ENCODE measurements at regions not wholly inside any gene's neighbourhood (a gene's known extent, or its start where the extent isn't known, plus 50 kb on each side); places are given as distances from the start of the nearest gene placed in this dataset.
"Not testable (repeated sequence)": the region's sequence is repeated elsewhere in the genome, so short reads cannot be mapped to it uniquely, and the experiment has no call there.

- DNase-seq (no peak), FAIRE-seq (no peak)
- TF ChIP-seq CTCF (IDR thresholded peaks at IDR 0.05; ENCODE audit: borderline replicate concordance, extremely low read depth, insufficient read depth): no peak
- no peak overlapping the region for H3K4me3 ChIP-seq (ENCODE audit: low read length in 3 of 3)
- no peaks in the 10 kb centered on the region for H3K4me1 ChIP-seq (ENCODE audit: control insufficient read depth in 2 of 3, insufficient read depth in 2 of 3, low read depth in 1 of 3, low read length in 3 of 3)
- H3K9ac ChIP-seq (ENCODE audit: low read length in 3 of 3): no peak overlapping the region
- intact Hi-C loops (cut with DNase I): no loop called here
- no peaks in the 10 kb centered on the region for H3K9me3 ChIP-seq (ENCODE audit: control insufficient read depth in 2 of 3, insufficient read depth in 1 of 3, low read length in 3 of 3)
- H3K27ac ChIP-seq (ENCODE audit: low read depth in 2 of 2, low read length in 2 of 2): no peak overlapping the region
- H3K36me3 ChIP-seq (ENCODE audit: control insufficient read depth in 2 of 3, insufficient read depth in 3 of 3, low read length in 3 of 3): no peaks in the 10 kb centered on the region
- H3K27me3 ChIP-seq (ENCODE audit: control insufficient read depth, insufficient read depth, low read length): no peaks in the 10 kb centered on the region
Observed at GRCh38 chr4:33785843-33786242, 2458.5 kb downstream of the ARAP2 start.

GRCh38 chr4:33802578-33802977, 2441.7 kb downstream of the ARAP2 start:
- H3K27me3 ChIP-seq (ENCODE audit: control insufficient read depth, insufficient read depth, low read length): no peaks in the 10 kb centered on the region
- H3K4me1 ChIP-seq (ENCODE audit: control insufficient read depth in 2 of 3, insufficient read depth in 2 of 3, low read depth in 1 of 3, low read length in 3 of 3): no peaks in the 10 kb centered on the region
- no peak for TF ChIP-seq CTCF (IDR thresholded peaks at IDR 0.05; ENCODE audit: borderline replicate concordance, extremely low read depth, insufficient read depth)
- no peaks in the 10 kb centered on the region for H3K9me3 ChIP-seq (ENCODE audit: control insufficient read depth in 2 of 3, insufficient read depth in 1 of 3, low read length in 3 of 3)
- no peak overlapping the region for H3K9ac ChIP-seq (ENCODE audit: low read length in 3 of 3)
- no peak overlapping the region for H3K4me3 ChIP-seq (ENCODE audit: low read length in 3 of 3)
- intact Hi-C loops (cut with DNase I): no loop called here
- DNase-seq (no peak), FAIRE-seq (no peak)
- H3K36me3 ChIP-seq (ENCODE audit: control insufficient read depth in 2 of 3, insufficient read depth in 3 of 3, low read length in 3 of 3): no peaks in the 10 kb centered on the region
- H3K27ac ChIP-seq (ENCODE audit: low read depth in 2 of 2, low read length in 2 of 2): no peak overlapping the region

- no peak overlapping the region for H3K27ac ChIP-seq (ENCODE audit: low read depth in 2 of 2, low read length in 2 of 2)
- intact Hi-C loops (cut with DNase I): no loop called here
- no peaks in the 10 kb centered on the region for H3K36me3 ChIP-seq (ENCODE audit: control insufficient read depth in 2 of 3, insufficient read depth in 3 of 3, low read length in 3 of 3)
- H3K9me3 ChIP-seq (ENCODE audit: control insufficient read depth in 2 of 3, insufficient read depth in 1 of 3, low read length in 3 of 3): no peaks in the 10 kb centered on the region
- H3K27me3 ChIP-seq (ENCODE audit: control insufficient read depth, insufficient read depth, low read length): no peaks in the 10 kb centered on the region
- FAIRE-seq (no peak), DNase-seq (no peak)
- H3K4me3 ChIP-seq (ENCODE audit: low read length in 3 of 3): no peak overlapping the region
- TF ChIP-seq CTCF (IDR thresholded peaks at IDR 0.05; ENCODE audit: borderline replicate concordance, extremely low read depth, insufficient read depth): no peak
- no peaks in the 10 kb centered on the region for H3K4me1 ChIP-seq (ENCODE audit: control insufficient read depth in 2 of 3, insufficient read depth in 2 of 3, low read depth in 1 of 3, low read length in 3 of 3)
- no peak overlapping the region for H3K9ac ChIP-seq (ENCODE audit: low read length in 3 of 3)
Observed at GRCh38 chr4:33825685-33826084, 2418.6 kb downstream of the ARAP2 start.

GRCh38 chr4:33829356-33829755, 2415.0 kb downstream of the ARAP2 start:
- DNase-seq; H3K27me3 ChIP-seq (ENCODE audit: control insufficient read depth, insufficient read depth, low read length); H3K4me3 ChIP-seq (ENCODE audit: low read length in 3 of 3); H3K27ac ChIP-seq (ENCODE audit: low read depth in 2 of 2, low read length in 2 of 2); H3K4me1 ChIP-seq (ENCODE audit: control insufficient read depth in 2 of 3, insufficient read depth in 2 of 3, low read depth in 1 of 3, low read length in 3 of 3); H3K36me3 ChIP-seq (ENCODE audit: control insufficient read depth in 2 of 3, insufficient read depth in 3 of 3, low read length in 3 of 3); H3K9ac ChIP-seq (ENCODE audit: low read length in 3 of 3); H3K9me3 ChIP-seq (ENCODE audit: control insufficient read depth in 2 of 3, insufficient read depth in 1 of 3, low read length in 3 of 3); intact Hi-C loops (cut with DNase I); FAIRE-seq: not testable (repeated sequence)

Measured in kidney (tissue), 13 donors.